ENCODE measurements at regions not wholly inside any gene's neighbourhood (a gene's known extent, or its start where the extent isn't known, plus 50 kb on each side); places are given as distances from the start of the nearest gene placed in this dataset.

- H2AFZ ChIP-seq (ENCODE audit: low read length), result no peak overlapping the region
- no peaks in the 10 kb centered on the region for H3F3A ChIP-seq (ENCODE audit: insufficient read depth, low read length)
- TF ChIP-seq CTCF (IDR thresholded peaks at IDR 0.05; ENCODE audit: low read length) (no peak), EZH2 (IDR thresholded peaks at IDR 0.05; ENCODE audit: borderline replicate concordance, low read length) (no peak)
- no peaks in the 10 kb centered on the region for H3K9me3 ChIP-seq (ENCODE audit: low read length)
- no peaks in the 10 kb centered on the region for H3K9me2 ChIP-seq (ENCODE audit: low read depth, low read length)
- H3K9ac ChIP-seq (ENCODE audit: low read length), result no peak overlapping the region
- H3K4me3 ChIP-seq (ENCODE audit: low read depth, low read length, poor library complexity, severe bottlenecking), result no peak overlapping the region
- no peaks in the 10 kb centered on the region for H3K4me1 ChIP-seq (ENCODE audit: insufficient read depth, low read length, severe bottlenecking)
- H3K27me3 ChIP-seq (ENCODE audit: insufficient read depth, low read length), result no peaks in the 10 kb centered on the region
- no peaks in the 10 kb centered on the region for H4K20me1 ChIP-seq (ENCODE audit: insufficient read depth, low read length)
- H3K27ac ChIP-seq (ENCODE audit: low read depth, low read length, poor library complexity, severe bottlenecking), result no peak overlapping the region
- H3K4me2 ChIP-seq (ENCODE audit: low read length), result no peak overlapping the region
- no peaks in the 10 kb centered on the region for H3K36me3 ChIP-seq (ENCODE audit: insufficient read depth, low read length)
- H3K79me2 ChIP-seq (ENCODE audit: insufficient read depth, low read length), result no peaks in the 10 kb centered on the region
Measured at GRCh38 chr6:62344850-62345249, 58.8 kb upstream of the KHDRBS2 start.

DNA sequence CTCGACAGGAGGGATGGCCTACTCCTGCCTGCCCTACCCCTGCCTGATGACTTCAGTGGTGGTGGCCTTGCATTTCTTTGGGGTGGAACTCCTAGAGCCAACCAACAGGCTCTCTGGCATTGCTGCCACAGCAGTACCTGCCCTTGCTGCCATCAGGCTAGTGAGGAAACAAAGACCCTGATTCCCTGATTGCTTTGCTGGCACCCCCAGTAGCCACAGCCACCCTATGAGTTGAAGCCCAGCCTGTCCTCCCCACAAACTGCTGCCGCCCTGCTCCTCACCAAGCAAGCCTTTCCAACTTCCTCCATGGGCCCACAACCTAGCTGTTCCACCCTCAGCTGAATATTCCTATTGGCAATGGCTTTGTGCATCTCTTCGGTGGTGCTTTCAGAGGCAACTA lies 52.5 kb upstream of the KHDRBS2 start:
- Histone ChIP-seq H3K4me3 (ENCODE audit: low read depth, low read length, poor library complexity, severe bottlenecking) (no peak overlapping the region), H3K27me3 (ENCODE audit: insufficient read depth, low read length) (no peaks in the 10 kb centered on the region), H3K79me2 (ENCODE audit: insufficient read depth, low read length) (no peaks in the 10 kb centered on the region), H3K36me3 (ENCODE audit: insufficient read depth, low read length) (no peaks in the 10 kb centered on the region), H3K9me2 (ENCODE audit: low read depth, low read length) (no peaks in the 10 kb centered on the region), H2AFZ (ENCODE audit: low read length) (no peak overlapping the region), H3K4me1 (ENCODE audit: insufficient read depth, low read length, severe bottlenecking) (no peaks in the 10 kb centered on the region), H3K9ac (ENCODE audit: low read length) (no peak overlapping the region), H3F3A (ENCODE audit: insufficient read depth, low read length) (no peaks in the 10 kb centered on the region), H3K4me2 (ENCODE audit: low read length) (no peak overlapping the region), H3K9me3 (ENCODE audit: low read length) (no peaks in the 10 kb centered on the region), H4K20me1 (ENCODE audit: insufficient read depth, low read length) (no peaks in the 10 kb centered on the region), H3K27ac (ENCODE audit: low read depth, low read length, poor library complexity, severe bottlenecking) (no peak overlapping the region)
- TF ChIP-seq CTCF (IDR thresholded peaks at IDR 0.05; ENCODE audit: low read length), result no peak
- TF ChIP-seq EZH2 (IDR thresholded peaks at IDR 0.05; ENCODE audit: borderline replicate concordance, low read length), result no peak

Measured in OCI-LY1 (cell line).